Hepatocyte (in vitro differentiated cells): ENCODE measurements at regions not wholly inside any gene's neighbourhood (a gene's known extent, or its start where the extent isn't known, plus 50 kb on each side); places are given as distances from the start of the nearest gene placed in this dataset.

Source experiments
- DNase-seq: peaks from one replicate; pipeline ENCODE4 v3.0.0-alpha.2; 2016; ENCODE audit warnings: low spot score
- H2AFZ ChIP-seq: fragments of 200-600 bp; sonication (generic); 2 replicates; pipeline ENCODE4 v1.6.0; 2016; ENCODE audit warnings: antibody characterized with exemption, mild to moderate bottlenecking
- H3K27ac ChIP-seq: fragments of 200-600 bp; sonication (generic); 2 replicates; pipeline ENCODE4 v1.5.1; 2016; ENCODE audit warnings: mild to moderate bottlenecking
- H3K27me3 ChIP-seq: fragments of 200-600 bp; sonication (generic); 2 replicates; pipeline ENCODE4 v1.6.1; 2016
- H3K36me3 ChIP-seq: fragments of 200-600 bp; sonication (generic); replicated peaks from 2 replicates; pipeline ENCODE4 v1.5.1; 2016; ENCODE audit warnings: low read depth; ENCODE audit not compliant: insufficient read depth
- H3K4me1 ChIP-seq: fragments of 200-600 bp; sonication (generic); 2 replicates; pipeline ENCODE4 v1.5.1; 2016; ENCODE audit warnings: mild to moderate bottlenecking, moderate library complexity; ENCODE audit not compliant: insufficient read depth
- H3K4me2 ChIP-seq: fragments of 200-600 bp; sonication (generic); 2 replicates; pipeline ENCODE4 v1.6.0; 2016
- H3K4me3 ChIP-seq: fragments of 200-600 bp; sonication (generic); 2 replicates; pipeline ENCODE4 v1.5.1; 2016; ENCODE audit warnings: mild to moderate bottlenecking
- H3K79me2 ChIP-seq: fragments of 200-600 bp; sonication (generic); 2 replicates; pipeline ENCODE4 v1.6.0; 2017; ENCODE audit warnings: mild to moderate bottlenecking
- H3K9me2 ChIP-seq: fragments of 200-600 bp; sonication (generic); replicated peaks from 2 replicates; pipeline ENCODE4 v1.6.0; 2017; ENCODE audit warnings: mild to moderate bottlenecking; ENCODE audit not compliant: insufficient read depth
- H3K9me3 ChIP-seq: fragments of 200-600 bp; sonication (generic); 2 replicates; pipeline ENCODE4 v1.5.1; 2016; ENCODE audit warnings: low read depth, mild to moderate bottlenecking
- H4K20me1 ChIP-seq: fragments of 200-600 bp; sonication (generic); 2 replicates; pipeline ENCODE4 v1.6.0; 2016; ENCODE audit warnings: mild to moderate bottlenecking; ENCODE audit not compliant: insufficient read depth, poor library complexity, severe bottlenecking
- EZH2 ChIP-seq: fragments of 200-600 bp; sonication (generic); IDR thresholded peaks from 2 replicates; pipeline ENCODE4 v1.6.1; 2016; ENCODE audit warnings: antibody characterized with exemption, mild to moderate bottlenecking, borderline replicate concordance
- EZH2phosphoT487 ChIP-seq: fragments of 200-600 bp; sonication (generic); IDR thresholded peaks from one replicate; pipeline ENCODE4 v1.6.1; 2018; ENCODE audit warnings: antibody characterized with exemption, mild to moderate bottlenecking, low read depth, moderate library complexity; ENCODE audit not compliant: unreplicated experiment, severe bottlenecking
- WGBS: methylation state at CpG from one replicate; pipeline ENCODE4 v1.1.6; 2016; ENCODE audit warnings: low lambda C conversion rate; ENCODE audit errors: missing lambda C conversion rate; 5-methylcytosine and 5-hydroxymethylcytosine counted together
- TF ChIP-seq, protein P1 (sequence below): fragments of 200-600 bp; sonication (generic); IDR thresholded peaks from 2 replicates; pipeline ENCODE4 v1.5.1; 2016; ENCODE audit warnings: antibody characterized with exemption, mild to moderate bottlenecking; ENCODE audit not compliant: poor library complexity

DNA sequence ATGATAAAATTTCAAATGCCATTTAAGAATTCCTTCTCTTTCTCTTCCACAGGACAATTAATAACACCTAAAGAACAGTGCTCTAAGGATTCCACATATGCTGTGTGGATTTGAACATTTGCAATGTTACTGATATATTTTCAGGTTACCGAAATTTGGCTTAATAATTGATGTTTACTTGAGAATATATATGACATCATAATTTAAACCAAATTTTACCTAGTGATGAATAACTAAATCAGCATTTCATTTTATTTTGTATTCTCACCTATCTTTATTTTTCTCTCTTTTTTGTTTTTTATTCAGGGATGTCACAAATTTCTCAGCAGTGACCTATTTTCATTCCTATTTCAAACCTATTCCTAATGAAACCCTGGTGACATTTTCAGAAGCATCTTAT lies 429.6 kb downstream of the SLCO4C1 start:
- H2AFZ ChIP-seq = no peak overlapping the region
- no peaks in the 10 kb centered on the region for H3K36me3 ChIP-seq
- H3K79me2 ChIP-seq = no peaks in the 10 kb centered on the region
- no peaks in the 10 kb centered on the region for H3K27me3 ChIP-seq
- H3K4me1 ChIP-seq = no peaks in the 10 kb centered on the region
- no peaks in the 10 kb centered on the region for H4K20me1 ChIP-seq
- 84% methylated on average over 1 of the region's 1 CpG for WGBS
- no peaks in the 10 kb centered on the region for H3K9me3 ChIP-seq
- H3K4me2 ChIP-seq = no peak overlapping the region
- no peak for DNase-seq
- TF ChIP-seq, protein P1, sequence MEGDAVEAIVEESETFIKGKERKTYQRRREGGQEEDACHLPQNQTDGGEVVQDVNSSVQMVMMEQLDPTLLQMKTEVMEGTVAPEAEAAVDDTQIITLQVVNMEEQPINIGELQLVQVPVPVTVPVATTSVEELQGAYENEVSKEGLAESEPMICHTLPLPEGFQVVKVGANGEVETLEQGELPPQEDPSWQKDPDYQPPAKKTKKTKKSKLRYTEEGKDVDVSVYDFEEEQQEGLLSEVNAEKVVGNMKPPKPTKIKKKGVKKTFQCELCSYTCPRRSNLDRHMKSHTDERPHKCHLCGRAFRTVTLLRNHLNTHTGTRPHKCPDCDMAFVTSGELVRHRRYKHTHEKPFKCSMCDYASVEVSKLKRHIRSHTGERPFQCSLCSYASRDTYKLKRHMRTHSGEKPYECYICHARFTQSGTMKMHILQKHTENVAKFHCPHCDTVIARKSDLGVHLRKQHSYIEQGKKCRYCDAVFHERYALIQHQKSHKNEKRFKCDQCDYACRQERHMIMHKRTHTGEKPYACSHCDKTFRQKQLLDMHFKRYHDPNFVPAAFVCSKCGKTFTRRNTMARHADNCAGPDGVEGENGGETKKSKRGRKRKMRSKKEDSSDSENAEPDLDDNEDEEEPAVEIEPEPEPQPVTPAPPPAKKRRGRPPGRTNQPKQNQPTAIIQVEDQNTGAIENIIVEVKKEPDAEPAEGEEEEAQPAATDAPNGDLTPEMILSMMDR = no peak
- TF ChIP-seq EZH2 = no peak
- no peak for TF ChIP-seq EZH2phosphoT487
- no peaks in the 10 kb centered on the region for H3K9me2 ChIP-seq
- H3K27ac ChIP-seq = no peak overlapping the region
- H3K4me3 ChIP-seq = no peak overlapping the region

DNA sequence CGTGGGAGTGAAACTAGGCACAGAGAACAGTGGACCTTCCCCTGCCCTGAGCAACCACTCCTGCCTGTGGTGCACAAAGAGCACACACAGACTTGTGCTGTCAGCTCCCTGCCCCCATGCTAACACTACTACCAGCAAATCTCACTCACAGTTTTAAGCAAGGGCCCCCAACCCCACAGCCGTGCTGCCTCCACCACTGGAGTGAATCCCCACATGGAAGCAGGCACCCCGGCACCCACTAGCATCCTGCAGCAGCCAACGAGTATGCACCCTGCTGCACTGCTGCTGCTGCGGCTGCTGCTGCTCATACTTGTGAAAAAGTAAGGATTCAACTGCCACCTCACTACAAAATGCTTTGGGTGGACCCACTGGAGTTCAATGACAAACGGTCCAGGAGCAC lies 435.5 kb downstream of the SLCO4C1 start:
- H3K4me3 ChIP-seq = no peak overlapping the region
- H2AFZ ChIP-seq = no peak overlapping the region
- no peak for DNase-seq
- H4K20me1 ChIP-seq = no peaks in the 10 kb centered on the region
- no peak overlapping the region for H3K4me2 ChIP-seq
- H3K36me3 ChIP-seq = no peaks in the 10 kb centered on the region
- H3K79me2 ChIP-seq = no peaks in the 10 kb centered on the region
- WGBS = 86% methylated on average over 6 of the region's 6 CpGs
- H3K27me3 ChIP-seq = no peaks in the 10 kb centered on the region
- H3K9me2 ChIP-seq = no peaks in the 10 kb centered on the region
- H3K9me3 ChIP-seq = no peaks in the 10 kb centered on the region
- no peaks in the 10 kb centered on the region for H3K4me1 ChIP-seq
- TF ChIP-seq, protein P1 = no peak
- TF ChIP-seq EZH2phosphoT487 (no peak), EZH2 (no peak)
- no peak overlapping the region for H3K27ac ChIP-seq

DNA sequence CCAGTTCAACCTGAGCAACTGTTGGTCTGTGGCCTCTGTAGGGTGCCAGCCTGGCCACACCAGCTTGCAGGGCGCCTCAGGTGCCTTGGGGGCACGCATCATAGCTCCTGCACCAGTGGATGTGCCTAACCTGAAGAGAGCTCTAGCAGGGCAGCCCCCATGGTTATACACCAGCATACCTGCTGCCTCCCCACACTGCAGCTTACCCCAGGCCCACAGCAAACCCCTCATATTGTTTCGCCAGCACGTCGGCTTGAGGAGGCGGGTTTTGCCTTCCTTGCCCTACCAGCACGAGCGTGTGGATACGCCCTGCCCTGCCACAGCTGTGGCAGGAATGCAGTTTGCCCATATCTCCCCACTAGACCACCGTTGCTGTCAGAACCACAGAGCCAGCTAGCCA lies 435.9 kb downstream of the SLCO4C1 start:
- TF ChIP-seq, protein P1 = no peak
- no peak for TF ChIP-seq EZH2
- no peak for TF ChIP-seq EZH2phosphoT487
- Histone ChIP-seq H2AFZ (no peak overlapping the region), H3K4me2 (no peak overlapping the region), H3K9me2 (no peaks in the 10 kb centered on the region), H3K27me3 (no peaks in the 10 kb centered on the region), H3K4me1 (no peaks in the 10 kb centered on the region), H3K4me3 (no peak overlapping the region), H3K79me2 (no peaks in the 10 kb centered on the region), H3K27ac (no peak overlapping the region), H3K9me3 (no peaks in the 10 kb centered on the region), H3K36me3 (no peaks in the 10 kb centered on the region), H4K20me1 (no peaks in the 10 kb centered on the region)
- 91% methylated on average over 10 of the region's 10 CpGs for WGBS
- no peak for DNase-seq

DNA sequence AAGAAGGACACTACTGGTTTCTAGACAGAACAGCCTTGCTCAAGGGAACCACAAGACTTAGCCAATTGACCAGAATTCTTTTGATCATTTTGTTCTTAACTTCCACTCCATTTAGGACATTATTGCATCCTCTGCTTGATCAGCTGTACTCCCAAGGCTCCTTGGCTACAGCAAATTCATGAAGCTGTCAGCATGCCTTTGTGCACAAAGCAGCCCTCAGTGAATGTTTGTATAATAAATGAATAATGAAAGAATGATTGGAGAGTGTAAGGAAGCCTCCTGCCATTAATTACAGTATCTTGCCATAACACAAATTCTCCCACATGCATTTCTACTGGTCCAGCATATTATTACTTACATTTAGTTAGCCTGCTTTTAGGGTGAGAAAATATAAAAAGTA lies 449.6 kb downstream of the SLCO4C1 start:
- Histone ChIP-seq H3K27me3 (no peaks in the 10 kb centered on the region), H4K20me1 (no peaks in the 10 kb centered on the region), H3K4me2 (no peak overlapping the region), H3K9me3 (no peaks in the 10 kb centered on the region), H3K27ac (no peak overlapping the region), H3K36me3 (no peaks in the 10 kb centered on the region), H3K79me2 (no peaks in the 10 kb centered on the region), H3K4me1 (no peaks in the 10 kb centered on the region), H2AFZ (no peak overlapping the region), H3K4me3 (no peak overlapping the region), H3K9me2 (no peaks in the 10 kb centered on the region)
- TF ChIP-seq EZH2 (no peak), EZH2phosphoT487 (no peak)
- TF ChIP-seq, protein P1 = no peak
- no peak for DNase-seq
